ENCODE measurements at regions not wholly inside any gene's neighbourhood (a gene's known extent, or its start where the extent isn't known, plus 50 kb on each side); places are given as distances from the start of the nearest gene placed in this dataset.
"Not testable (repeated sequence)": the region's sequence is repeated elsewhere in the genome, so short reads cannot be mapped to it uniquely, and the experiment has no call there.

GRCh38 chr3:74377669-74378068 is 236.8 kb downstream of the CNTN3 start:
- Histone ChIP-seq H3K36me3 (no peaks in the 10 kb centered on the region), H3K4me1 (no peaks in the 10 kb centered on the region), H3K4me3 (no peak overlapping the region), H3K27me3 (no peaks in the 10 kb centered on the region), H3K9me3 (no peaks in the 10 kb centered on the region), H3K27ac (no peak overlapping the region)
- intact Hi-C loops (cut with DNase I; ENCODE audit: low total_unique reads): no loop called here
- DNase-seq (ENCODE audit: low spot score in 2 of 2): no peak
- TF ChIP-seq CTCF (IDR thresholded peaks at IDR 0.05) (no peak), POLR2A (IDR thresholded peaks at IDR 0.05) (no peak), POLR2AphosphoS5 (IDR thresholded peaks at IDR 0.05) (no peak)

- intact Hi-C loops (cut with DNase I; ENCODE audit: low total_unique reads); H3K36me3 ChIP-seq: not testable (repeated sequence)
Observed at GRCh38 chr3:74376323-74376722, 238.1 kb downstream of the CNTN3 start.

GRCh38 chr3:74375653-74376052 is 238.8 kb downstream of the CNTN3 start:
- intact Hi-C loops (cut with DNase I; ENCODE audit: low total_unique reads): no loop called here
- Histone ChIP-seq H3K4me1 (no peaks in the 10 kb centered on the region), H3K4me3 (no peak overlapping the region), H3K36me3 (no peaks in the 10 kb centered on the region), H3K27ac (no peak overlapping the region), H3K27me3 (no peaks in the 10 kb centered on the region), H3K9me3 (no peaks in the 10 kb centered on the region)
- no peak for DNase-seq (ENCODE audit: low spot score in 2 of 2)
- TF ChIP-seq POLR2AphosphoS5 (IDR thresholded peaks at IDR 0.05) (no peak), CTCF (IDR thresholded peaks at IDR 0.05) (no peak), POLR2A (IDR thresholded peaks at IDR 0.05) (no peak)

More at GRCh38 chr3:74376323-74376722, 238.1 kb downstream of the CNTN3 start:
- H3K27me3 ChIP-seq; H3K4me3 ChIP-seq; H3K4me1 ChIP-seq; DNase-seq (ENCODE audit: low spot score in 2 of 2); H3K9me3 ChIP-seq; H3K27ac ChIP-seq: not testable (repeated sequence)

GRCh38 chr3:74372743-74373142 is 241.7 kb downstream of the CNTN3 start:
- no peaks in the 10 kb centered on the region for H3K36me3 ChIP-seq
- no peak for TF ChIP-seq CTCF (IDR thresholded peaks at IDR 0.05)
- no peaks in the 10 kb centered on the region for H3K27me3 ChIP-seq
- H3K4me3 ChIP-seq: no peak overlapping the region
- no peak overlapping the region for H3K27ac ChIP-seq
- DNase-seq (ENCODE audit: low spot score in 2 of 2): no peak
- intact Hi-C loops (cut with DNase I; ENCODE audit: low total_unique reads): no loop called here
- no peaks in the 10 kb centered on the region for H3K4me1 ChIP-seq
- no peaks in the 10 kb centered on the region for H3K9me3 ChIP-seq

- intact Hi-C loops (cut with DNase I; ENCODE audit: low total_unique reads): no loop called here
- no peak overlapping the region for H3K4me3 ChIP-seq
Observed at GRCh38 chr3:74370342-74370741, 244.1 kb downstream of the CNTN3 start.

More at GRCh38 chr3:74370342-74370741, 244.1 kb downstream of the CNTN3 start:
- DNase-seq (ENCODE audit: low spot score in 2 of 2): no peak
- no peaks in the 10 kb centered on the region for H3K27me3 ChIP-seq
- H3K27ac ChIP-seq: no peak overlapping the region
- no peaks in the 10 kb centered on the region for H3K36me3 ChIP-seq
- H3K9me3 ChIP-seq: no peaks in the 10 kb centered on the region
- no peak for TF ChIP-seq POLR2A (IDR thresholded peaks at IDR 0.05)
- TF ChIP-seq CTCF (IDR thresholded peaks at IDR 0.05): no peak
- TF ChIP-seq POLR2AphosphoS5 (IDR thresholded peaks at IDR 0.05): no peak
- H3K4me1 ChIP-seq: no peaks in the 10 kb centered on the region

Data from breast epithelium (tissue), 4 donors.